ENCODE measurements at regions not wholly inside any gene's neighbourhood (a gene's known extent, or its start where the extent isn't known, plus 50 kb on each side); places are given as distances from the start of the nearest gene placed in this dataset.
A peak's percentile ranks its signal among the peaks of the same experiment; 100 is the strongest.

DNA sequence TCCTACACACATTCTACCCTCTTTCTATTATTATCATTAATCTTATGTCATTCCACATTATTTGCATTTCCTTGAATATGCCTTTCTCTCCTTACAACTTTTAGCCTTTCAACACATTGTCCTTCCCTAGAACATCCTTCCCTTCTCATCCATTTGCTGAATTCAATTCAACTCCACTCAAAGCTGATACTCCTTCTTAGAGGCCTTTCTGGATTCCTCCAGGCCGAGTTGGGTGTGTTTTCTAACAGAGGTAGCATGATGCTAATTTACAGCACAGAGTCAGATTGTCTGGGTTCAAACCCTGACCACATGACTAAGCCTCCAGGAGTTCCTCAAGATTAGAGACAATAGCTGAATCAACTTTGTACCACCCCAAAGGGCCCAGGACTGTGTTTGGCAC, 63.4 kb upstream of the IL12A start:
- TF ChIP-seq, protein P1, sequence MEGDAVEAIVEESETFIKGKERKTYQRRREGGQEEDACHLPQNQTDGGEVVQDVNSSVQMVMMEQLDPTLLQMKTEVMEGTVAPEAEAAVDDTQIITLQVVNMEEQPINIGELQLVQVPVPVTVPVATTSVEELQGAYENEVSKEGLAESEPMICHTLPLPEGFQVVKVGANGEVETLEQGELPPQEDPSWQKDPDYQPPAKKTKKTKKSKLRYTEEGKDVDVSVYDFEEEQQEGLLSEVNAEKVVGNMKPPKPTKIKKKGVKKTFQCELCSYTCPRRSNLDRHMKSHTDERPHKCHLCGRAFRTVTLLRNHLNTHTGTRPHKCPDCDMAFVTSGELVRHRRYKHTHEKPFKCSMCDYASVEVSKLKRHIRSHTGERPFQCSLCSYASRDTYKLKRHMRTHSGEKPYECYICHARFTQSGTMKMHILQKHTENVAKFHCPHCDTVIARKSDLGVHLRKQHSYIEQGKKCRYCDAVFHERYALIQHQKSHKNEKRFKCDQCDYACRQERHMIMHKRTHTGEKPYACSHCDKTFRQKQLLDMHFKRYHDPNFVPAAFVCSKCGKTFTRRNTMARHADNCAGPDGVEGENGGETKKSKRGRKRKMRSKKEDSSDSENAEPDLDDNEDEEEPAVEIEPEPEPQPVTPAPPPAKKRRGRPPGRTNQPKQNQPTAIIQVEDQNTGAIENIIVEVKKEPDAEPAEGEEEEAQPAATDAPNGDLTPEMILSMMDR (IDR thresholded peaks at IDR 0.05; ENCODE audit: control insufficient read depth, insufficient read depth, low read depth, low read length, missing control alignments) = no peak
- H3K4me3 ChIP-seq (ENCODE audit: control insufficient read depth, low read depth, low read length) = no peak overlapping the region
- no peak for DNase-seq (ENCODE audit: low read depth)

- H3K4me3 ChIP-seq (ENCODE audit: control insufficient read depth, low read depth, low read length) = no peak overlapping the region
- no peak for DNase-seq (ENCODE audit: low read depth)
- TF ChIP-seq, protein P1 (IDR thresholded peaks at IDR 0.05; ENCODE audit: control insufficient read depth, insufficient read depth, low read depth, low read length, missing control alignments) = no peak
Measured at GRCh38 chr3:159926573-159926972, 62.1 kb upstream of the IL12A start.

DNA sequence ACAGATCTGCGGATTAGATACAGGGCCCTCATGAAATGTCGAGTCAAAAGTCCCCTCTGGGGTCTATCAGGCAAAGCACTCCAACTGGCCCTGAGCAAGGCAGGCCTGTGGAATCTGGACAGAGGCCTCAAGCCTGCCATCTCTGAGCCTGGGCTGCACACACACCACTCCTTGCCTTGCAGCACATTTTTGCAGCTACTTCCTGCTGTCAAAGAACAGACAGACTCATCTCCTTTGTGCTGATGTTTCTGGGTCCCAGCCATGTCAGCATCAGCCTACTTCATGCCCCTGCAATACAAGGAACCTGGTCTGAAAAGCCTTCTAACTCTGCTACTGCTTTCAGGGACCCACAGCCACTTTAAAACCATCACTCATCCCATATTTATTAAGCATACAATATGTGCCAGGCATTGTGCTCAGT, 60.6 kb upstream of the IL12A start:
- TF ChIP-seq, protein P1 (IDR thresholded peaks at IDR 0.05; ENCODE audit: control insufficient read depth, insufficient read depth, low read depth, low read length, missing control alignments) = no peak
- H3K4me3 ChIP-seq (ENCODE audit: control insufficient read depth, low read depth, low read length) = no peak overlapping the region
- no peak for DNase-seq (ENCODE audit: low read depth)

GRCh38 chr3:159928666-159929065, 60.0 kb upstream of the IL12A start:
- DNase-seq (ENCODE audit: low read depth) = peak; percentile 100
- TF ChIP-seq, protein P1 (IDR thresholded peaks at IDR 0.05; ENCODE audit: control insufficient read depth, insufficient read depth, low read depth, low read length, missing control alignments) = no peak
- no peak overlapping the region for H3K4me3 ChIP-seq (ENCODE audit: control insufficient read depth, low read depth, low read length)

GRCh38 chr3:159929171-159930141, 59.2 kb upstream of the IL12A start:
- TF ChIP-seq, protein P1 (IDR thresholded peaks at IDR 0.05; ENCODE audit: control insufficient read depth, insufficient read depth, low read depth, low read length, missing control alignments) = peak; percentile 67
- DNase-seq (ENCODE audit: low read depth) = peak; percentile 66
- H3K4me3 ChIP-seq (ENCODE audit: control insufficient read depth, low read depth, low read length) = no peak overlapping the region

DNA sequence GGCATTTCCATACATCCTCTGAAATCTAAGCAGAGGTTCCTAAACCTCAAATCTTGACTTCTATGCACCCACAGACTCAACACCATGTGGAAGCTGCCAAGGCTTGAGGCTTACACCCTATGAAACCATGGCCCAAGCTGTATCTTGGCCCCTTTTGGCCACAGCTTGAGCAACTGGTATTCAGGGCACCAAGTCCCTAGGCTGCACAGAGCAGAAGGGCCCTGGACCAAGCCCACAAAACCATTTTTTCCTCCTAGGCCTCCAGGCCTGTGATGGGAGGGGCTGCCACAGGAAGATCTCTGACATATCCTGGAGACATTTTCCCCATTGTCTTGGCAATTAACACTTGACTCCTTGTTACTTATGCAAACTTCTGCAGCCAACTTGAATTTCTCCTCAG, 54.4 kb upstream of the IL12A start:
- DNase-seq (ENCODE audit: low read depth) = no peak
- TF ChIP-seq, protein P1 (IDR thresholded peaks at IDR 0.05; ENCODE audit: control insufficient read depth, insufficient read depth, low read depth, low read length, missing control alignments) = no peak
- no peak overlapping the region for H3K4me3 ChIP-seq (ENCODE audit: control insufficient read depth, low read depth, low read length)
